A549 (cell line): ENCODE measurements at regions not wholly inside any gene's neighbourhood (a gene's known extent, or its start where the extent isn't known, plus 50 kb on each side); places are given as distances from the start of the nearest gene placed in this dataset.
"Not testable (repeated sequence)": the region's sequence is repeated elsewhere in the genome, so short reads cannot be mapped to it uniquely, and the experiment has no call there.

Source experiments
- ATAC-seq, 2 experiments: fragments of 200-7000 bp in 1 of 2; fragments of >200 bp in 1 of 2; cut with Nextera tagmentation in 1 of 2; cut with Tn5 transposase in 1 of 2; 3 replicates each; pipeline versions ENCODE4 v1.8.0 to v1.9.1; 2018 to 2020; ENCODE audit warnings: mild to moderate bottlenecking in 1 of 2, moderate library complexity in 1 of 2
- CTCF ChIA-PET: fragments of 300-600 bp; sonication (Branson Sonifier 250); formaldehyde crosslinking; extraction: SDS; loops from one replicate; lab custom pipeline; 2021; ENCODE audit warnings: antibody characterized with exemption, inconsistent platforms; lab: Yijun Ruan, JAX
- POLR2A ChIA-PET: fragments of 350-600 bp; formaldehyde crosslinking; extraction: SDS; loops from one replicate; lab custom pipeline; 2021; ENCODE audit warnings: antibody characterized with exemption, inconsistent platforms; lab: Yijun Ruan, JAX
- DNase-seq, 2 experiments: peaks; one replicate each; pipeline versions ENCODE4 v3.0.0 to v3.0.0-alpha.2; 2011 to 2016; ENCODE audit warnings: low read depth in 1 of 2, low spot score in 1 of 2
- FAIRE-seq: peaks from 2 replicates; lab custom pipeline; 2011; peaks lifted over from hg19 to GRCh38; lab: Jason Lieb, UNC
- H3K27ac ChIP-seq, 2 experiments: fragments of >200 bp; sonication (Bioruptor Twin); formaldehyde crosslinking; 3 replicates each; pipeline ENCODE4 v1.5.1; 2016 to 2017
- H3K4me1 ChIP-seq: fragments of >200 bp; sonication (Bioruptor Twin); formaldehyde crosslinking; 3 replicates; pipeline ENCODE4 v1.6.1; 2016
- H3K4me2 ChIP-seq: fragments of >200 bp; sonication (Bioruptor Twin); formaldehyde crosslinking; 3 replicates; pipeline ENCODE4 v1.6.1; 2016
- H3K4me3 ChIP-seq: fragments of >200 bp; sonication (Bioruptor Twin); formaldehyde crosslinking; 3 replicates; pipeline ENCODE4 v1.5.1; 2016
- H3K9me3 ChIP-seq: fragments of >200 bp; sonication (Bioruptor Twin); formaldehyde crosslinking; 3 replicates; pipeline ENCODE4 v1.6.1; 2016
- CBX2 ChIP-seq: fragments of 200-600 bp; sonication (generic); IDR thresholded peaks from 2 replicates; pipeline ENCODE4 v1.6.1; 2016; ENCODE audit warnings: low read depth, mild to moderate bottlenecking, borderline replicate concordance
- CEBPB ChIP-seq, 2 experiments: fragments of >200 bp in 1 of 2; sonication (Bioruptor Twin) in 1 of 2; formaldehyde crosslinking in 1 of 2; IDR thresholded peaks; 2 replicates each; pipeline ENCODE4 v1.6.1; 2012 to 2016
- CHD2 ChIP-seq: fragments of 150-350 bp; IDR thresholded peaks from 2 replicates; pipeline ENCODE4 v1.6.1; 2014; ENCODE audit warnings: low read length; ENCODE audit not compliant: partially characterized antibody
- CTCF ChIP-seq: fragments of >200 bp; sonication (Bioruptor Twin); formaldehyde crosslinking; IDR thresholded peaks from 3 replicates; pipeline ENCODE4 v1.5.1; 2016
- EHF ChIP-seq: fragments of 250-450 bp; sonication (Bioruptor Pico); IDR thresholded peaks from 2 replicates; pipeline ENCODE4 v1.5.0; 2020; ENCODE audit warnings: mild to moderate bottlenecking
- ESRRA ChIP-seq: fragments of 150-350 bp; IDR thresholded peaks from 2 replicates; pipeline ENCODE4 v1.6.1; 2014; ENCODE audit warnings: mild to moderate bottlenecking, low read length, borderline replicate concordance
- FOSB ChIP-seq: fragments of 250-450 bp; sonication (Bioruptor Pico); IDR thresholded peaks from 2 replicates; pipeline ENCODE4 v1.5.0; 2020; ENCODE audit warnings: mild to moderate bottlenecking, moderate library complexity
- HMGXB4 ChIP-seq: fragments of 250-450 bp; sonication (Bioruptor Pico); IDR thresholded peaks from 2 replicates; pipeline ENCODE4 v1.5.0; 2021; ENCODE audit warnings: mild to moderate bottlenecking, moderate library complexity, borderline replicate concordance
- HOXA7 ChIP-seq: fragments of 250-450 bp; sonication (Bioruptor Pico); IDR thresholded peaks from 2 replicates; pipeline ENCODE4 v1.5.0; 2020; ENCODE audit warnings: mild to moderate bottlenecking, moderate library complexity
- KDM5A ChIP-seq: fragments of 200-600 bp; sonication (generic); IDR thresholded peaks from 2 replicates; pipeline ENCODE4 v1.6.1; 2016; ENCODE audit warnings: antibody characterized with exemption, mild to moderate bottlenecking
- MAZ ChIP-seq: fragments of 150-350 bp; IDR thresholded peaks from 2 replicates; pipeline ENCODE4 v1.6.1; 2014; ENCODE audit warnings: antibody characterized with exemption, low read depth, low read length, borderline replicate concordance
- RAD21 ChIP-seq, 2 experiments: fragments of >200 bp in 1 of 2; sonication (Bioruptor Twin) in 1 of 2; formaldehyde crosslinking in 1 of 2; IDR thresholded peaks in 1 of 2; conservative IDR thresholded peaks in 1 of 2; 2 replicates in 1 of 2; 3 replicates in 1 of 2; pipeline ENCODE4 v1.6.1; 2012 to 2018; ENCODE audit warnings: inconsistent platforms in 1 of 2
- RCOR1 ChIP-seq: fragments of 150-350 bp; IDR thresholded peaks from 2 replicates; pipeline ENCODE4 v1.6.1; 2014; ENCODE audit warnings: antibody characterized with exemption, low read length, low read depth
- RFX5 ChIP-seq: fragments of 450-650 bp; IDR thresholded peaks from 2 replicates; pipeline ENCODE4 v1.7.1; 2014; ENCODE audit warnings: antibody characterized with exemption, mild to moderate bottlenecking, moderate library complexity
- SMC3 ChIP-seq: fragments of >200 bp; sonication (Bioruptor Twin); formaldehyde crosslinking; IDR thresholded peaks from 3 replicates; pipeline ENCODE4 v1.6.1; 2018; ENCODE audit warnings: inconsistent platforms
- TP53 ChIP-seq: fragments of 250-450 bp; sonication (Bioruptor Pico); IDR thresholded peaks from 2 replicates; pipeline ENCODE4 v1.5.0; 2021; ENCODE audit warnings: mild to moderate bottlenecking, moderate library complexity
- USF2 ChIP-seq: fragments of 450-650 bp; IDR thresholded peaks from 2 replicates; pipeline ENCODE4 v1.6.1; 2014; ENCODE audit warnings: antibody characterized with exemption
- ZC3H11A ChIP-seq: fragments of 450-650 bp; IDR thresholded peaks from 2 replicates; pipeline ENCODE4 v1.6.1; 2014; ENCODE audit warnings: antibody characterized with exemption, mild to moderate bottlenecking
- ZFP36 ChIP-seq: fragments of 450-650 bp; IDR thresholded peaks from 2 replicates; pipeline ENCODE4 v1.6.1; 2014; ENCODE audit warnings: borderline replicate concordance; ENCODE audit not compliant: partially characterized antibody
- ZNF302 ChIP-seq: fragments of 250-450 bp; sonication (Bioruptor Pico); IDR thresholded peaks from 2 replicates; pipeline ENCODE4 v1.9.0; 2021; ENCODE audit warnings: inconsistent platforms, mild to moderate bottlenecking, moderate library complexity
- WGBS: methylation state at CpG from one replicate; pipeline ENCODE4 v1.1.6; 2017; ENCODE audit errors: missing lambda C conversion rate; 5-methylcytosine and 5-hydroxymethylcytosine counted together
- TF ChIP-seq, protein P1 (sequence below): IDR thresholded peaks from 2 replicates; pipeline ENCODE4 v1.6.1; 2012; ENCODE audit warnings: low read depth, borderline replicate concordance

GRCh38 chr4:137733174-137734141 is 201.2 kb upstream of the PCDH18 start:
- peak; percentile 100 for ATAC-seq
- H3K27ac ChIP-seq, H3K4me1 ChIP-seq, H3K9me3 ChIP-seq, FAIRE-seq: not testable (repeated sequence)
- ChIA-PET POLR2A (interaction anchor here (0.6 kb wide), 1 partner anchor 15 kb away, joined by 5 read pairs; no protein-coding TSS in a partner anchor), CTCF (interaction anchor here (0.5 to 2.5 kb wide), 12 partner anchors 9 to 1377 kb away, joined by 3 to 11 read pairs (median 4); no protein-coding TSS in a partner anchor)
- WGBS: 65% methylated on average over 15 of the region's 44 CpGs
- Histone ChIP-seq H3K4me2 (peak overlapping the region; percentile 63), H3K4me3 (peak overlapping the region; percentile 35; the same call in 2 of the 3 replicates)
- TF ChIP-seq SMC3 (peak; percentile 53; the same call in 2 of the 3 replicates), RAD21 (conservative IDR thresholded peaks at IDR 0.05 in 1 of 2, IDR thresholded peaks at IDR 0.05 in 1 of 2) (peak; percentile 78 to 84), CTCF (peak; percentile 67)
- DNase-seq: peak; percentile 44 to 70

DNA sequence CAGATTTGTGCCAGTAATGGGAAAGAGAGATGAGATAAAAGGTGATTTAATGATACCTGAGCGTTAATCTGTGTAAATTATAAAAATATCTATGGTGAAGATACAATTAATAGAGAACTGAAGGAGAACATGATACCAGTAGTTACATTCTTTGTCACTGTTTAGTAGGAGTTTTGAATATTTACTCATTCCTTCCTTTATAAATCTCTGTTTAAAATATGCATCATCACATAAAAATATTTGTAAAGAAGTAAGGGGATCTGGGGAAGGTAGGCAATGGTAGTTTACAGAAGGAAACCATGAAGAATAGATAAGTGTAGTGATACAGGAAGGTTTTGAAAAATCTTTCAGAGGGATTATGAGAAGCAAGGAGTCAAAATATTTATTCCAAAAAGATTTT is 190.6 kb upstream of the PCDH18 start:
- Histone ChIP-seq H3K4me3 (no peak overlapping the region), H3K27ac (no peak overlapping the region)
- POLR2A ChIA-PET: no interaction called here
- TF ChIP-seq MAZ (no peak), CEBPB (IDR thresholded peaks at IDR 0.05) (no peak), RCOR1 (no peak), RAD21 (conservative IDR thresholded peaks at IDR 0.05 in 1 of 2, IDR thresholded peaks at IDR 0.05 in 1 of 2) (no peak), ZNF302 (CRISPR knock-in tag) (no peak), USF2 (no peak), HMGXB4 (CRISPR knock-in tag) (no peak)
- TF ChIP-seq, protein P1, sequence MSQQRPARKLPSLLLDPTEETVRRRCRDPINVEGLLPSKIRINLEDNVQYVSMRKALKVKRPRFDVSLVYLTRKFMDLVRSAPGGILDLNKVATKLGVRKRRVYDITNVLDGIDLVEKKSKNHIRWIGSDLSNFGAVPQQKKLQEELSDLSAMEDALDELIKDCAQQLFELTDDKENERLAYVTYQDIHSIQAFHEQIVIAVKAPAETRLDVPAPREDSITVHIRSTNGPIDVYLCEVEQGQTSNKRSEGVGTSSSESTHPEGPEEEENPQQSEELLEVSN: no peak
- TF ChIP-seq, all 56 proteins: peak for 0
- CTCF ChIA-PET: no interaction called here
- Histone ChIP-seq H3K4me2 (no peak overlapping the region), H3K9me3 (no peaks in the 10 kb centered on the region), H3K4me1 (no peaks in the 10 kb centered on the region)
- ATAC-seq (no peak), FAIRE-seq (no peak), DNase-seq (no peak)
- 5% methylated on average over 1 of the region's 1 CpG for WGBS

DNA sequence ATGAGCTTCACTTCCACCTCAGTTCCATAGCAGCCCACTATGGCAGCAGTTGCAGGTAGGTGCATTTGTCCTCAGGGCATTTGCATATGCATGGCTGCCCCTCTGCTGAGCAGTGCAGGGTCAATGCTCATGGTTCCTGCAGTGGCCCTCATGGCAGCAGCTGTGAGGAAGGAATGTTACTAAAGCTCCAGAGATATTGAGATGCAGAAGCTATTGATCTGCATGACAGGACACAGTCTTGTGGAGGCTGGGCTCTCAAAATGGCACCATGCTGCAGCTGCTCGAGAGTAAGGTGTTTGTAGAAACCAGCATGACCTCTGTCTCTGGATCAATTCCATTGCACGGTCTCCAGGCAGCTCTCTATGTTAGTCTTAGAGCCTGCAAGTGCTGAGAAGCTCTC is 179.2 kb upstream of the PCDH18 start:
- FAIRE-seq (no peak), DNase-seq (no peak), ATAC-seq (no peak)
- H3K4me2 ChIP-seq: no peak overlapping the region
- no peaks in the 10 kb centered on the region for H3K9me3 ChIP-seq
- no peaks in the 10 kb centered on the region for H3K4me1 ChIP-seq
- CTCF ChIA-PET: no interaction called here
- POLR2A ChIA-PET: no interaction called here
- 0% methylated on average over 2 of the region's 2 CpGs for WGBS
- H3K27ac ChIP-seq: no peak overlapping the region
- no peak overlapping the region for H3K4me3 ChIP-seq
- TF ChIP-seq RAD21 (conservative IDR thresholded peaks at IDR 0.05 in 1 of 2, IDR thresholded peaks at IDR 0.05 in 1 of 2): no peak
- TF ChIP-seq KDM5A: no peak
- no peak for TF ChIP-seq RFX5
- TF ChIP-seq FOSB (CRISPR knock-in tag): no peak
- no peak for TF ChIP-seq ZFP36
- no peak for TF ChIP-seq TP53 (CRISPR knock-in tag)
- TF ChIP-seq HMGXB4 (CRISPR knock-in tag): no peak
- no peak for TF ChIP-seq ZC3H11A
- no peak for TF ChIP-seq CBX2
- TF ChIP-seq HOXA7 (CRISPR knock-in tag): no peak
- no peak for TF ChIP-seq EHF
- no peak for TF ChIP-seq ESRRA
- TF ChIP-seq CHD2: no peak
